ENCODE measurements at regions not wholly inside any gene's neighbourhood (a gene's known extent, or its start where the extent isn't known, plus 50 kb on each side); places are given as distances from the start of the nearest gene placed in this dataset.
"Not testable (repeated sequence)": the region's sequence is repeated elsewhere in the genome, so short reads cannot be mapped to it uniquely, and the experiment has no call there.

DNA sequence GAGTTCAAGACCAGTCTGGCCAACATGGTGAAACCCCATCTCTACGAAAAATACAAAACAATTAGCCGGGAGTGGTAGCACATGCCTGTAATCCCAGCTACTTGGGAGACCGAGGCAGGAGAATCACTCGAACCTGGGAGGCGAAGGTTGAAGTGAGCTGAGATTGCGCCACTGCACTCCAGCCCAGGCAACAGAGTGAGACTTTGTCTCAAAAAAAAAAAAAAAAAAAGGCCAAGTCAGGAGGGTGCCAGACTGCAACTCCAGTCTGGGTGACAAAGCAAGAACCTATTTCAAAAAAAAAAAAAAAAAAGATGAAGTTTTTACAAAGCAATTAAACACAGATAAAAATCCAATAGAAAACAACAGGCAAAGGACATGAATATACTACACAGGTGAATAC lies 59.1 kb upstream of the NOTCH2NLA start:
- TF ChIP-seq, protein P1, sequence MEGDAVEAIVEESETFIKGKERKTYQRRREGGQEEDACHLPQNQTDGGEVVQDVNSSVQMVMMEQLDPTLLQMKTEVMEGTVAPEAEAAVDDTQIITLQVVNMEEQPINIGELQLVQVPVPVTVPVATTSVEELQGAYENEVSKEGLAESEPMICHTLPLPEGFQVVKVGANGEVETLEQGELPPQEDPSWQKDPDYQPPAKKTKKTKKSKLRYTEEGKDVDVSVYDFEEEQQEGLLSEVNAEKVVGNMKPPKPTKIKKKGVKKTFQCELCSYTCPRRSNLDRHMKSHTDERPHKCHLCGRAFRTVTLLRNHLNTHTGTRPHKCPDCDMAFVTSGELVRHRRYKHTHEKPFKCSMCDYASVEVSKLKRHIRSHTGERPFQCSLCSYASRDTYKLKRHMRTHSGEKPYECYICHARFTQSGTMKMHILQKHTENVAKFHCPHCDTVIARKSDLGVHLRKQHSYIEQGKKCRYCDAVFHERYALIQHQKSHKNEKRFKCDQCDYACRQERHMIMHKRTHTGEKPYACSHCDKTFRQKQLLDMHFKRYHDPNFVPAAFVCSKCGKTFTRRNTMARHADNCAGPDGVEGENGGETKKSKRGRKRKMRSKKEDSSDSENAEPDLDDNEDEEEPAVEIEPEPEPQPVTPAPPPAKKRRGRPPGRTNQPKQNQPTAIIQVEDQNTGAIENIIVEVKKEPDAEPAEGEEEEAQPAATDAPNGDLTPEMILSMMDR (IDR thresholded peaks at IDR 0.05), result not testable (repeated sequence)
- TF ChIP-seq POLR2A (IDR thresholded peaks at IDR 0.05), result not testable (repeated sequence)
